ENCODE measurements at regions not wholly inside any gene's neighbourhood (a gene's known extent, or its start where the extent isn't known, plus 50 kb on each side); places are given as distances from the start of the nearest gene placed in this dataset.
A peak's percentile ranks its signal among the peaks of the same experiment; 100 is the strongest.

DNA sequence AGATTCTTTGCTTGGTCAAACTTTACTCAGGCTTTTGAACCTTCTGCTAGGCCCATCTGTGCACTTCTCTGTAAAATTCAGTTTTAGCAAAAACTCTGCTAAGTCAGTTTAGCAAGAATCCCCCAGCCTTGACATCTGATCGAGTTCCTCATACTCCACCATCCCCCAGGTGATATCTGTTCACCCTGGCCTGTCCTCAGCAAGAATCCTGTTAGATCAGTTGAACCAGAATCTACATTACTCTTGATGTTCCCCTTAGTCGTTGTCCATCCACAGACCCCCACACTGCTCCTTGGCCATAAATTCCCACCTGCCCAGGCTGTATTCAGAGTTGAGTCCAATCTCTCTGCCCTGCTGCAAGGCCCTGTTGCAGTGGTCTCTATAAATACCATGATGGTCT, 162.6 kb downstream of the ZNF674 start:
- Mint-ChIP-seq H3K4me3 (no peak overlapping the region), H3K27me3 (no peaks in the 10 kb centered on the region), H3K4me1 (ENCODE audit: low read depth) (no peaks in the 10 kb centered on the region), H3K9me3 (no peaks in the 10 kb centered on the region), H3K36me3 (ENCODE audit: low read depth) (no peaks in the 10 kb centered on the region), H3K27ac (no peak overlapping the region)

GRCh38 chrX:46381630-46382029, 163.6 kb downstream of the ZNF674 start:
- Mint-ChIP-seq H3K4me3 (no peak overlapping the region), H3K9me3 (no peaks in the 10 kb centered on the region), H3K27me3 (no peaks in the 10 kb centered on the region), H3K27ac (no peak overlapping the region), H3K4me1 (ENCODE audit: low read depth) (peaks cover 3% of the 10 kb centered on the region), H3K36me3 (ENCODE audit: low read depth) (no peaks in the 10 kb centered on the region)

- no peak overlapping the region for H3K27ac Mint-ChIP-seq
- no peaks in the 10 kb centered on the region for H3K36me3 Mint-ChIP-seq (ENCODE audit: low read depth)
- no peaks in the 10 kb centered on the region for H3K27me3 Mint-ChIP-seq
- H3K4me3 Mint-ChIP-seq: no peak overlapping the region
- H3K4me1 Mint-ChIP-seq (ENCODE audit: low read depth): peaks cover 16% of the 10 kb centered on the region
- no peaks in the 10 kb centered on the region for H3K9me3 Mint-ChIP-seq
Observed at GRCh38 chrX:46380148-46380752, 165.0 kb downstream of the ZNF674 start.

- Mint-ChIP-seq H3K27me3 (no peaks in the 10 kb centered on the region), H3K36me3 (ENCODE audit: low read depth) (no peaks in the 10 kb centered on the region), H3K4me3 (no peak overlapping the region), H3K4me1 (ENCODE audit: low read depth) (peaks cover 20% of the 10 kb centered on the region), H3K27ac (peak overlapping the region; percentile 45), H3K9me3 (no peaks in the 10 kb centered on the region)
Observed at GRCh38 chrX:46376246-46376885, 168.9 kb downstream of the ZNF674 start.

- Mint-ChIP-seq H3K4me1 (ENCODE audit: low read depth) (peaks cover 20% of the 10 kb centered on the region), H3K27ac (peak overlapping the region; percentile 45)
Observed at GRCh38 chrX:46375831-46376230, 169.4 kb downstream of the ZNF674 start.

GRCh38 chrX:46374371-46374770, 170.8 kb downstream of the ZNF674 start:
- H3K36me3 Mint-ChIP-seq (ENCODE audit: low read depth): no peaks in the 10 kb centered on the region
- peaks cover 20% of the 10 kb centered on the region for H3K4me1 Mint-ChIP-seq (ENCODE audit: low read depth)
- H3K9me3 Mint-ChIP-seq: no peaks in the 10 kb centered on the region
- no peak overlapping the region for H3K4me3 Mint-ChIP-seq
- H3K27ac Mint-ChIP-seq: no peak overlapping the region
- H3K27me3 Mint-ChIP-seq: no peaks in the 10 kb centered on the region

More at GRCh38 chrX:46375831-46376230, 169.4 kb downstream of the ZNF674 start:
- Mint-ChIP-seq H3K27me3 (no peaks in the 10 kb centered on the region), H3K4me3 (no peak overlapping the region), H3K9me3 (no peaks in the 10 kb centered on the region), H3K36me3 (ENCODE audit: low read depth) (no peaks in the 10 kb centered on the region)

- Mint-ChIP-seq H3K4me1 (ENCODE audit: low read depth) (no peaks in the 10 kb centered on the region), H3K27ac (no peak overlapping the region), H3K36me3 (ENCODE audit: low read depth) (no peaks in the 10 kb centered on the region), H3K4me3 (no peak overlapping the region), H3K9me3 (no peaks in the 10 kb centered on the region), H3K27me3 (no peaks in the 10 kb centered on the region)
Observed at GRCh38 chrX:46367491-46367890, 177.7 kb downstream of the ZNF674 start.

DNA sequence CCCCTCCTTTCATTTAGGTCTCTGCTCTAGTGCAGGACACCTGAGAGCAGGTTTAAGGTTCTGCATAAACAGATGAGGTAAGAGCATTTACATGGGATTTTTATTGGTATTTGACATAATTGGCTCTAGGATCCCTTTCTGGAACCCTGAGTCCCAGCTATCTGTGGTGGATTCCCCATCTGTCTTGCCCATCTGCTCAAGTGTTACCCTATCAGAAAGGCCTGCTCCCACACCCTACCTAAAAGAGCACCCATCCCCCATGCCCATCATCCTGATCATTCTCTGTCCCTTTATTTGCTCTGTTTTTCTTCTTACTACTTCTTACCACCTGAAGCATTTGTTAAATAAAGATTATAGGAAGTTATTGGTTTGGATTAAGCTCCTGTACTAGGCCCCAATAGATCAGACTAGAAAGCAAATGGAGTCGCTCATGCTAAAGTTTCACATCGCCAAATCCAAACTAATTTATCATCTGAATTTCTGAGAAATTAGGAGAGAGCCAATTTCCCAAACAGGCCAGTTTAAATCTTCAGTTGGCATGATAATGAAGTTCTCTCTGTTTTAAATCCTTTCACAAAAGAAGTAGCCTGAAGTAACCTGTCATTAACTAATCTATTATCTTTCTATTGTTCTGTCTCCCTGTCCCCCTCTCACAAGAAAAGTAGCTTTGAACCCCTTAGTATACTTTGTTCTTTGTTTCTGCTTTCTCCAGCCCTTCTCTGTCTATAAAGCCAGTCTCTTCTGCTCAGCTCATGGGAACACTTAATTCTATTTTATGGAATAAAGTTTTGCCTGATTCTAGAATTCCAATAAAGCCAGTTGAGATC, 178.6 kb downstream of the ZNF674 start:
- Mint-ChIP-seq H3K27me3 (no peaks in the 10 kb centered on the region), H3K36me3 (ENCODE audit: low read depth) (no peaks in the 10 kb centered on the region), H3K9me3 (no peaks in the 10 kb centered on the region), H3K4me3 (no peak overlapping the region), H3K27ac (no peak overlapping the region), H3K4me1 (ENCODE audit: low read depth) (no peaks in the 10 kb centered on the region)

DNA sequence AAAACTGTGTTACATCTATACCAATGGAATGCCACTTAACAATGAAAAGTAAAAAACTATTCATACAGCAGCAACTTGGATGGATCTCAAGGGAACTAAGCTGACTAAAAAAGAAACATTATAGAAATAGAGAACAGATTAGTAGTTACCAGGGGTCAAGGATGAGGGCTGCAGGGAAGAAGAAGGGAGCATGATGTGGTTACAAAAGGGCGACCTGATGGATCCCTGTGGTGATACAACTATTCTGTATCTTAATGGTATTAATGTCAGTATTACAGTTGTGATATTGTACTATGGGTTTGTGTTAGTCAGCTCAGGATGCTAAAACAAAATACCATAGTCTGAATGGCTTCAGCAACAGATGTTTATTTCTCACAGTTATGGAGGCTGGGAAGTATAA, 190.7 kb downstream of the ZNF674 start:
- Mint-ChIP-seq H3K36me3 (ENCODE audit: low read depth) (no peaks in the 10 kb centered on the region), H3K27me3 (no peaks in the 10 kb centered on the region), H3K4me1 (ENCODE audit: low read depth) (no peaks in the 10 kb centered on the region), H3K9me3 (peaks cover 5% of the 10 kb centered on the region), H3K27ac (no peak overlapping the region), H3K4me3 (no peak overlapping the region)

DNA sequence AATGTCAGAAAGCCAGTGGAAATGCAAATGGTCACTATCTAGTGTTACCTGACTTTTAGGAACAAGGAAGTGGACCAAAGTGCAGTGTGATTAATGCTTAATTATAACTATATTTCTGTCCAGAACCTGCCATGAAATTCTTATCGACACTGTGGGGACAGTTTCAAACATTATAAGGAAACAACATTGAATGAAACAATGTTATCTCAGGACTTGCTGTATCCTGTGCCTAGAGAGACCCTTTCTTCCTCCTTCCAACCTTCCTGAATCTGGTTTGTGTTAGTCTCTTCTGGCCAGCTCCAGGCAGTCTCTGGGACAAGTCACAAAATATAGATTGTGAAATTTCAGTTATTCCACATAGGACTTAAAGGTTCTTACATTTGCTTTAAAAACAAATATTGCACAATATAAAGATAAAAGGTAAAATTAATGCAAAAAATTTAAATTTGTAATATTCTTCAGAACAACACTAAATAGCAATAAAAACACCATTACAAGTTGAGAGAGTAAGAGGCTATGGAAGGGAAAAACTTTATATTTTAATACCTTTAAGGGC, 203.4 kb downstream of the ZNF674 start:
- H3K27me3 Mint-ChIP-seq: peaks cover 17% of the 10 kb centered on the region

DNA sequence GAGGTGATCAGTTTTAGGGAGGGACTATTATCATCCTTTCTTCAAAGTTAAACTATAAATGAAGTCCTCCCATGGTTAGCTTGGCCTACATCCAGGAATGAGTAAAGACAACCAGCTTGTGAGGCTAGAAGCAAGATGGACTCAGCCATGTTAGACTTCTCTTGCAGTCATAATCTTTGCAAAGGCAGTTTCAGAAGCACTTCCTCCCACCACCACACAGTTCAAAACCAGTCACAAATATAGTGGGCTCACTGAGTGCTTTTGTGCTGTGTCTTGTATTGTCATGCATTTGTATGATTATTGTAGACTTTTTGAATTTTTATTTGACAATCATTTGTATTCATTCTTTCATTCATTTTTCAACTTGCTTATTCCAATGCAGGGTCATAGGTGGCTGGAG, 204.5 kb downstream of the ZNF674 start:
- no peaks in the 10 kb centered on the region for H3K36me3 Mint-ChIP-seq (ENCODE audit: low read depth)
- H3K9me3 Mint-ChIP-seq: no peaks in the 10 kb centered on the region
- H3K4me1 Mint-ChIP-seq (ENCODE audit: low read depth): no peaks in the 10 kb centered on the region
- peaks cover 7% of the 10 kb centered on the region for H3K27me3 Mint-ChIP-seq
- H3K27ac Mint-ChIP-seq: no peak overlapping the region
- no peak overlapping the region for H3K4me3 Mint-ChIP-seq

More for the DNA sequence above, 203.4 kb downstream of the ZNF674 start:
- no peaks in the 10 kb centered on the region for H3K36me3 Mint-ChIP-seq (ENCODE audit: low read depth)
- no peaks in the 10 kb centered on the region for H3K9me3 Mint-ChIP-seq
- H3K4me1 Mint-ChIP-seq (ENCODE audit: low read depth): no peaks in the 10 kb centered on the region
- H3K27ac Mint-ChIP-seq: no peak overlapping the region
- H3K4me3 Mint-ChIP-seq: no peak overlapping the region

DNA sequence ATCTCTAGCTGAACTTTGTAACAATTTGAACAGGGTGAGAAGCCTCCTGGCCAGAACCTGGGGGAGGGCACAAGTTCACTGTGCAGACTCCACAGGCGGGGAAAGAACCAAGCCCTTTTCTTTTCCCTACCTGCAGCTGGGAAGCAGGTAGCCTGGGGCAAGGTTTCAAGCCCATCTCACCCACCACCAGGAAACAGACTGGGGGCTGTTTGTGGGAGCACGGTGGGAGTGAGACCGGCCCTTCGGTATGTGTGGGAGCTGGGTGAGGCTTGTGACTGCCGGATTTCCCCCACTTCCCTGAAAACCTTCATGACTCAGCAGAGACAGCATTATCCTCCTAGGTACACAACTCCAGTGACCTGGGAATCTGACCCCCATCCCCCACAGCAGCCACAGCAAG, 211.7 kb downstream of the ZNF674 start:
- no peak overlapping the region for H3K27ac Mint-ChIP-seq
- H3K36me3 Mint-ChIP-seq (ENCODE audit: low read depth): no peaks in the 10 kb centered on the region
- H3K9me3 Mint-ChIP-seq: no peaks in the 10 kb centered on the region
- no peaks in the 10 kb centered on the region for H3K27me3 Mint-ChIP-seq
- H3K4me3 Mint-ChIP-seq: no peak overlapping the region
- peaks cover 11% of the 10 kb centered on the region for H3K4me1 Mint-ChIP-seq (ENCODE audit: low read depth)

GRCh38 chrX:46330981-46331380, 214.2 kb downstream of the ZNF674 start:
- Mint-ChIP-seq H3K4me1 (ENCODE audit: low read depth) (peaks cover 26% of the 10 kb centered on the region), H3K4me3 (no peak overlapping the region), H3K27ac (no peak overlapping the region), H3K9me3 (no peaks in the 10 kb centered on the region), H3K36me3 (ENCODE audit: low read depth) (no peaks in the 10 kb centered on the region), H3K27me3 (no peaks in the 10 kb centered on the region)

GRCh38 chrX:46330513-46330912, 214.7 kb downstream of the ZNF674 start:
- no peaks in the 10 kb centered on the region for H3K27me3 Mint-ChIP-seq
- no peak overlapping the region for H3K4me3 Mint-ChIP-seq
- H3K36me3 Mint-ChIP-seq (ENCODE audit: low read depth): no peaks in the 10 kb centered on the region
- no peaks in the 10 kb centered on the region for H3K9me3 Mint-ChIP-seq
- peaks cover 30% of the 10 kb centered on the region for H3K4me1 Mint-ChIP-seq (ENCODE audit: low read depth)
- H3K27ac Mint-ChIP-seq: no peak overlapping the region

GRCh38 chrX:46328133-46328532, 217.1 kb downstream of the ZNF674 start:
- no peak overlapping the region for H3K27ac Mint-ChIP-seq
- H3K27me3 Mint-ChIP-seq: no peaks in the 10 kb centered on the region
- no peaks in the 10 kb centered on the region for H3K9me3 Mint-ChIP-seq
- H3K36me3 Mint-ChIP-seq (ENCODE audit: low read depth): no peaks in the 10 kb centered on the region
- peaks cover 44% of the 10 kb centered on the region for H3K4me1 Mint-ChIP-seq (ENCODE audit: low read depth)
- no peak overlapping the region for H3K4me3 Mint-ChIP-seq
